GM19328 (cell line): ENCODE measurements at regions not wholly inside any gene's neighbourhood (a gene's known extent, or its start where the extent isn't known, plus 50 kb on each side); places are given as distances from the start of the nearest gene placed in this dataset.

Experiments
- ATAC-seq: cut with Tn5 transposase; IDR thresholded peaks from one replicate; pipeline ENCODE4 v1.9.1; 2021; ENCODE audit warnings: mild to moderate bottlenecking, moderate library complexity; ENCODE audit not compliant: unreplicated experiment

DNA sequence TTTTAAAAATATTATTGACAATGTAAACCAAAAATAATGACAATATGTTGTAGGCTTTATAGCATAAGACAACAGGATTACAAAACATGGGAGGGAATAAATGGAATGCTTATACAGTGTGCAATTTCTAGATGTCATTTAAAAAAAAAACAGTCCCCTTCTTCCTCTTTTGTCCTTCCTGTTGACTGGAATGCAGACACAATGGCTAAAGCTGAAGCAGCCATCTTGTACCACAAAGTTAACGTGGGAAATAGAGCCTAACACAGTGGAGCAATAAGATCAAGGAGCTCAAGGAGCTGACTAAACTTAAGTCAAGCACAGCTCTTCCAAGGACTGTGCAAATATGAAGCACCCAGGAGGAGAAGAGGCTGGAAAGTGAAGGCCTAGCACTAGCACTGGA is 208.1 kb downstream of the ARHGAP12 start:
- no peak for ATAC-seq

GRCh38 chr10:31709476-31709875 is 219.2 kb downstream of the ARHGAP12 start:
- ATAC-seq, result no peak

DNA sequence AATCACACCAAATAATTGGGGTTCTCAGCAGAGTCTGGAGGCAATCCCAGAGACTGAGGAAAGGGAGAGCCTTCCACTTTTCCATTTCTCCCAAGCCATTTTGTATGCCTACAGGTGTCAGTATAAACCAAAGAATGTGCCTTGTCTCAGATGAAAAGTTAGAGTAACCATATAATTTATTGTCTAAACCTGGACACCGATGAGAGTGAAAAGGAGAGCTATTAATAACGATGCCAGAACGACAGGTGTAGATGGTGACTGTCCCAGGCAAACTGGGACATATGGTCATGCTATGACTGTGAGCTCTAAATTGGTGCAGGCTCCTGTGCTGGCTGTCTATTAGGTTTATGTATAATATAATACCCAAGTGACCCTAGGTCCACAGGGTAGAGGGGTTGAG is 219.6 kb downstream of the ARHGAP12 start:
- no peak for ATAC-seq

DNA sequence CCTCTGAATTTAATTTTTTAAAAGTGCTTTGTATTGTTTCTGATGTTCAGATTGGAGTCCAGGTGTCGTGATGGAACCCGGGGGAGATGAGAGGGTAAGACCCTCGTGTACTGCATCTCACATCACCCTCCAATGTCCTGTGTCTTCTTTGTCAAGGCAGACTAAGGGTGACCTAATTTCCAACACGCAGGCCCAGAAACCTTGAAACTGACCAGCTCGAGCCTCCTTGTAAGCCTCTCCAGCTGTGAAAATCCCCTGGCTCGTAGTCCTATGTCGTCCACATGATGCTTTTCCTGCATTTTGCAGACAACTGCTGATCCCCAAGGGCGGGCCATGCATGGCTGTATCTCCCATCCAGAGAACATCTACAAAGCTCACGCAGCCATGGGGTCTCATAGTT is 220.2 kb downstream of the ARHGAP12 start:
- no peak for ATAC-seq

DNA sequence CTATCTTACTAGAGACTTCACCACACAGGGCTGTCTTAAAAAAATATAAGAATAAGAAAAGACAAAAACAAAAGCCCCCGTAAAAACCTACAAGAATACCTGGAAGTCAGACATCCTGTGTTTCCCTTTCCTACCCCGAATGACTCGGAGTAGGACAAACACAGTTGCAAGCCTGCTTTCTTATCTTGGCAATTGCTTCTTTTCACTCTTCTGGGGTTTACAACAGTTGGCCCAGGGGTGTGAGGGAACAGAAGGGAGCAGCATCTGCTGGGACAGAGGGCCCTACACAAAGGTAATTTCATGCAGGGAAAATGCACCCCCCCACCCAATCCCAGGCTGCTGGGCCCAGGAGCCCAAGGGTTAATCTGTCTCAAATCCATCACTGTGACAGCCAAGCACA is 220.6 kb downstream of the ARHGAP12 start:
- no peak for ATAC-seq

GRCh38 chr10:31707093-31708039 is 221.3 kb downstream of the ARHGAP12 start:
- ATAC-seq, result peak; percentile 71

DNA sequence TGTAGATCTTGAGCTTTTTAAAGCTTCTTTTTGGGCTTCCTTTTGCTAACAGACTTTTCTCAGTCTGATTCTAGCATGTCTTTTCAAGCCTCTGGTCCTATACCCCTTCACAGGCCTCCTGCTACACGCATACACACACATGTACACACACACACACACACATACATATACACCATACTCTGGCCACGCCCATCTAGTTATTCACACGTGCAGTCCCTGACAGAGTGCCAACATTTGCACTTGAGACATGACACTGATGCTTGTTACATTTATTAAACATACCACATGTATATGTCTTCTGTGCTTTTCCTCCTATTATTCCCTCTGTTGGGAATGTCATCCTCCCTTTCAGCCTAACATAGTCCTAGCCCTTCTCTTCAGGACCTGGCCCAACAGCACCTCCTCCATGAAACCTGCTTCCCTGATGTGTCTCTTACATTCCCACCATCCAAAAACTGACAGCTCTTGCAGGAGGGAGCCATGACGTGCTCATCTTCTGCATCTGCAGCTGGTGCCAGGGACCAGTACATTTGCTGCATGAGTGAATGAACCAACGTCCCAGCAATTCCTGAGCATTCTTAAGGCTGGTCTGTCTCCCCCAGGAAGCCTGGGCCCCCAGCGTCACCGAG is 222.1 kb downstream of the ARHGAP12 start:
- no peak for ATAC-seq

DNA sequence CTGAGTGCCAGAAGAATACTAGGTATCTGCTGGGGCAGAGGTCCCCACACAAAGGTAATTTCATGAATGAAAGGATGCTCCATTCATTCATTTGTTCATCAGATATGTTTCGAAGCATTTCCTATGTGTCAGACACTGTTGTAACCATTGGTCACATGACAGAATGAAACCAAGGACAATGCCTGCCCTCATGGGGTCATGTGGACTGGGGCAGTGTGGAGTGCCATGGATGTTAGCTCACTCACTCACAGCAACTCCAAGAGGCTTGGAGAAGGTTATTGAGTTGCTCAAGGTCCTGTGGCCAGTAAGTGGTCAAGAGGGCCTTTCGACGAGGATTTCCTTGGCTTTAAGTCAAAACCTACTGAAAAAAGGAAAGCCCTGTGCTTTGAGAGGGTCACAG is 223.5 kb downstream of the ARHGAP12 start:
- no peak for ATAC-seq

GRCh38 chr10:31704195-31704594 is 224.4 kb downstream of the ARHGAP12 start:
- ATAC-seq, result no peak

DNA sequence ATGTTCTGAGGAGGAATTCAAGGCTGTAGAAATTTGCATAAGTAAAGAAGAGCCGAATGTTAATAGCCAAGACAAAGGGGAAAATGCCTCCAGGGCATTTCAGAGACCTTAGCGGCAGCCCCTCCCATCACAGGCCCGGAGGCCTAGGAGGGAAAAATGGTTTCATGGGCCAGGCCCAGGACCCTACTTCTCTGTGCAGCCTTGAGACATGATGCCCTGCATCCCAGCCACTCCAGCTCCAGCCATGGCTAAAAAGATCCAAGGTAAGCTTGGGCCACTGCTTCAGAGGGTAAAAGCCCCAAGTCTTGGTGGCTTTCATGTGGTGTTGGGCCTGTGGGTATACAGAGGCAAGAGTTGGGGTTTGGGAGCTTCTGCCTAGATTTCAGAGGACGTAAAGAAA is 225.7 kb downstream of the ARHGAP12 start:
- no peak for ATAC-seq

GRCh38 chr10:31702005-31702404 is 226.6 kb downstream of the ARHGAP12 start:
- ATAC-seq, result no peak

- ATAC-seq, result no peak
These were observed 227.1 kb downstream of the ARHGAP12 start for GRCh38 chr10:31701546-31701945.

GRCh38 chr10:31700181-31700611 is 228.4 kb downstream of the ARHGAP12 start:
- no peak for ATAC-seq

DNA sequence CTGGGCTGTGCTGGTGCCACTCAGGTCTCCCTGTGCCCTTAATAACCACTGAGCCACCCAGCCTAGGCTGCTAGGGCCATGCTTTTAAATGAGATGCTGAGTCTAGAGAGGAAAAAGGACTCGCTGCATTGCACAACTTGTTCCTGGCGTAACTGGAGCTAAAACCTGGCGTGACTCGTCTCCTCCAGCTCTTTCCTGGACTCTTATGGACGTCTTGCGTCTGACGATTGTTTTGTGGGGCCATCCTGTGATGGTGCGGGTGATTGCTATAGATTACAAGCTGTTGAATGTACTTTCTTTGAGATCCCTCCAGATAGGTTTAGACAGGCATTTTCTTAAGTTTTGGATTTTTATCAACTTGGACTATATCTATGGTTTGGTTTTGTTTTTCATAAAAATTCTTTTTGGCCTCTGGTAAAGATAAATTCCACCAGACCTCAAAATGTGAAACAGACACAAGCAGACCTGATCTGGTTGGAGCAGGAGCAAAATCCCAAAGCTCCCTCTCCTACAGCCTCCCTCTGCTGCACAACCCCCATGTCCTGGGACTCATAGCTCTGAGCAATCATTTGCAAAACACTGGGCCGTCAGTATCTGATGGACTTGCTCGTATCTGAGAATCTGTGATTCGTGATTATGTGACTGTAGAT is 230.3 kb downstream of the ARHGAP12 start:
- no peak for ATAC-seq

GRCh38 chr10:31697271-31698180 is 231.1 kb downstream of the ARHGAP12 start:
- no peak for ATAC-seq

GRCh38 chr10:31694929-31695837 is 233.4 kb downstream of the ARHGAP12 start:
- ATAC-seq, result no peak

DNA sequence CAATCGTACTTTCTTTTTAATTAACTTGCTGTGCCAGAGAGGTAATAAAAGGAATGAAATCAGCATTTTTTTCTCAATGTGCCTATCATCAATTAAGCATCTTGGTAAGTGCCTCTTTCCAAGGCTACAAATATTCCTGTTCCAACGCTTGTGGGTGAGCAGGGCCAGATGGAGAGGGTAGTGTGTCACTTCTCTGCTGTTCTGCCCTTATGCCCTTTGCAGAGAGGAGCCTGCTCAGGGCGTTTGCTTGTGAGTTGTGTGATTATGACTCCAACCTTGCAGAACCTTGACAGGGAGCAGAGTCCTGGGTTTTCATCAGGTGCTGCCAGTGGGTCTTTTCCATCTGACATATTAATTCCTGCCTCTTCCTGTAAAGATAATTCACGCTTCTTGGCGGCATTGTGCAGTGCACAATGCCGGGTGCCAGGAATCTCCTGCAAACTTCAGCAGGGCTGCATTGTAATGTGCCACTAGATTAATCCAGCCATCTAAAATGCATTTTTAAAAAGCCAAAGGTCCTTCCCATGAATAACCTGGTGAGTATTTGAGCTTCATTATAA is 234.4 kb downstream of the ARHGAP12 start:
- no peak for ATAC-seq

DNA sequence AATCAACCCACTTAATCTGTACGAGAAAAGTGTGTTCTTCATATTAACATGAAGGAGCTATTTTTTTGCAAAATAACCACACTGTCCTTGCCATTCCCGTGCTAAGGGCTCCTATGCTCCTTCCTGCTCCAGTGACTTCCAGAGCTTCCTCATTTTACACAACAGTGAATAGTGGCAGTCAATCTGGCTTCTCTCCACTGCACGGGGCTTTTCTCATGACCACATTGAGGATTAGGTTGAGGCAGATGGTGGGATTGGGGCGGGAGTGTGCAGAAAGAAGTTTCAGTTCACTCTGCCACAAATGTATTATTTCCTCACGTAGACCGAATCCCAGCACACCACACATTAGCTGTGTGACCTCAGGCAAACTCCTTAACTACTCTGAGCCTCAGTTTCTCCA is 235.1 kb downstream of the ARHGAP12 start:
- ATAC-seq, result no peak

GRCh38 chr10:31689233-31689632 is 239.4 kb downstream of the ARHGAP12 start:
- no peak for ATAC-seq
